ENCODE measurements at regions not wholly inside any gene's neighbourhood (a gene's known extent, or its start where the extent isn't known, plus 50 kb on each side); places are given as distances from the start of the nearest gene placed in this dataset.

GRCh38 chr4:152159773-152160172 lies 376.1 kb downstream of the FBXW7 start:
- DNase-seq (ENCODE audit: low spot score), result no peak

DNA sequence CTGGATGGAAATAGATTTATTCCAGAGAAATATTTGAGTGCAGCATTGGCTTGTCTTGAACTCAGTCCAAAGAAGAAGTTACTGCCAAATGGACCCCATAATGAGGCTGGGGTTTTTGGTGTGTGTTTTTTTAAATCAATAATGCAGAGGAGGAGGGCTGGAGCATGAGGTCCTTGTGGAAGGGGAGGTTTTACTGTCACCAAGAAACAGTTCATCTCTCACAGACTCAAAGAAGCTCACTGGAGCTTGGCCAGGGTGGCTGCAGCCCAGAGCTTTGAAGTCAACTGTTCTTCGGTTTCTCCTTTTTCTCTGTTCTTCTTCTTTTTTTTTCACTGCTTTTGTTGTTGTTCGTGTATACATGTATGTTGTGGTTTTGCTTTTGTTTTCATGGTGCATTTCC lies 377.7 kb downstream of the FBXW7 start:
- DNase-seq (ENCODE audit: low spot score), result no peak

GRCh38 chr4:152157629-152158028 lies 378.3 kb downstream of the FBXW7 start:
- DNase-seq (ENCODE audit: low spot score), result no peak

- DNase-seq (ENCODE audit: low spot score), result no peak
Observed at GRCh38 chr4:152156442-152156841, 379.4 kb downstream of the FBXW7 start.

DNA sequence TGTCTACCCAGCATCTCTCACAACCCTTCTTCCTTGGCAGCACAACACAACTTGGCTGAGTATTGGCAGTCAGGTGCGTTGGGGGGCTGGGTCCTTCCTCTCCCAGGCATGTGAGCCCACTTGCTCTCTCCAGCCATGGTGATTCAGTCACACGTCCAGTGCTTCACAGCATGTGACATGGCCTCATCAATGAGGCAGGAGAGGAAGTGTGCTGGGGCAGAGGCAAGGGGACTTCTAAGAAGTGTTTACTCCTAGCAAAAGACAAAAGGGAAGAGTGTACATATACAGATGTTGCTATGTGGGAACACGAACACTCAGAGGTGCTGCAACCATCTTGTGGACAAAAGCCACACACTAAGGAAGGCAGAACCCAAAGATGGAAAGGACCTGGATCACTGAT lies 380.8 kb downstream of the FBXW7 start:
- DNase-seq (ENCODE audit: low spot score), result no peak

DNA sequence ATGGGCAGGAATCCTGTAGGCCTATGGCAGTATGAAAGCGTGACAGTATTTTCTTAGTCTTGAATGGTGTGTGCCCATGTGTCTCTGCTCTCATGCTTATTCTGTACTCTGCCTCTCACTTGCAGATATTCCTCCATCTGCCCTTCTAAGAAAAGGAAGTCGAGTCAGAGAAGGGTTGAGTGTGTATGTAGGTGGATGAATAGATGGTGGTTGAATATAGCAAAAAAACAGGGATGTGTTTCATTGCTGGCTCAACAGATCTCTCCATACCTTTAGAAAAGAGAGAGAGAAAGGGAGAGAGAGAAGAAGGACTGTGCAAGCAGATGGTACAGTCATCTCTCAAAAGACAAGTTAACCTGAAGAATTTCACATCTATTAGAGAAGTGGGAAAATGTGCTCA lies 381.5 kb downstream of the FBXW7 start:
- no peak for DNase-seq (ENCODE audit: low spot score)

DNA sequence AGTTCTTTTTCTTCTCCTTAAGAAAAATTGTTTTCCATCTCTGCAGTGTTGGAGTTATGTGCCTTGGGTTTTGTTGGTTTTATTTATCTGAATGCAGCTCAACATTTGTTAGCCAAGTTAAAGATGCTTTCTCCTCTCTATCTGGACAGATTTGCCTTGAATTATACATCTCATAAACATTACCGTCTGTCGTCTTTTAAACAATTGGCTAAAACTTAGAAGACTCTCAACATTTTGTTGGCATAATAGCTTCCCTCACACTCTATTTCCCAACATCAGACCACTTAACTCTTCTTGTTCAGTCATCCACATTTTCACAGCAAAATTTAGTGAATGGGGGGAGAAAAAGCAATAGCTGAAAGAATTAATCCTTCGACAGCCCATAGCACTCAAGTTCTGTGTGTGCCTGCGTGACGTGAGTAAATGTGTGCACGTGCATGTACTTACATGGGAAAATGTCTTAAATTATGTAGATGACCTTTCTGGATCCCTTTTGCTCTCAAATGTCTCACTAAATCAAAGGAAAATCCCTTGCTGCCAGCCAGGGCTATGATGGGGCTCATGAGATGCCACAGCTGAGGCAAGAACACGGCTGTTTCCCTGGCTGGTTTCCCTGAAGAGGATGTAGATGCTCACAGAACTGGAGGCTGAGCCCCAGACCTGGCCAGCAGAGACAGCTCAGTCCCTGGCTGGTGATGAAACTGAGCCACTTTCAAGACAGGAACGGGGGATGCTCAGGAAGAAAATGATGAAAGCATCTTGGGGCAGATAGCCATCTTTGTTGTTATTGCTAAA lies 382.2 kb downstream of the FBXW7 start:
- DNase-seq (ENCODE audit: low spot score), result no peak

GRCh38 chr4:152150214-152150613 lies 385.7 kb downstream of the FBXW7 start:
- DNase-seq (ENCODE audit: low spot score), result no peak

GRCh38 chr4:152149745-152150144 lies 386.1 kb downstream of the FBXW7 start:
- DNase-seq (ENCODE audit: low spot score), result no peak

DNA sequence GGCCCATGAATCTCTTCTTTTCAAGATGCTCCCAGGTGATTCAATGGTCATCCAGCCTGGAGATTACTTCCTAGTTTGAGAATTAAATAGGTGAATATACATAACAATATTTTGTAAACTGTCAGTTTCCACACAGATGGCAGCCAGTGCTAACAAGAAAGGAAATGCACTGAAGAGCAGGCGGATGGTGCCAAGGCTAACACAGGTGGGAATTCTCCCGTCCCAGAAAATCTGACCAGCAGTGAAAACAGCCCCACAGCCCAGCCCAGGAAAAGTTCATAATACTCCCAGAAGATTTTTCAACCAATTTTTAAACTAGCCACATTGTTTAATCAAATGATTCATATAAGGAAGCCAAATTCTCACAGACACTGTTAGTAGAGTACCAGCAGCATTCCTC lies 387.2 kb upstream of the GATB start:
- DNase-seq (ENCODE audit: low spot score), result no peak

DNA sequence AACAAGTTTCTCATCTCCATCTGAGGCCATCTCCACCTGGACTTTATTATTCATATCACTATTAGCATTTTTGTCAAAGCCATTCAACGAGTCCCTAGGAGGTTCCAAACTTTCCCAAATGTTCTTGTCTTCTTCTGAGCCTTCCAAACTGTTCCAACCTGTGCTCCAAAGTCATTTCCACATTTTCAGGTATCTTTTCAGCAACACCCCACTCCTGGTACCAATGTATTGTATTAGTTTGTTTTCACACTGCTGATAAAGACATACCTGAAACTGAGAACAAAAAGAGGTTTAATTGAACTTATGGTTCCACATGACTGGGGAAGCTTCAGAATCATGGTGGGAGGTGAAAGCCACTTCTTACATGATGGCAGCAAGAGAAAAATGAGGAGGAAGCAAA lies 385.4 kb upstream of the GATB start:
- no peak for DNase-seq (ENCODE audit: low spot score)

- DNase-seq (ENCODE audit: low spot score), result no peak
Observed at GRCh38 chr4:152143806-152144205, 383.0 kb upstream of the GATB start.

DNA sequence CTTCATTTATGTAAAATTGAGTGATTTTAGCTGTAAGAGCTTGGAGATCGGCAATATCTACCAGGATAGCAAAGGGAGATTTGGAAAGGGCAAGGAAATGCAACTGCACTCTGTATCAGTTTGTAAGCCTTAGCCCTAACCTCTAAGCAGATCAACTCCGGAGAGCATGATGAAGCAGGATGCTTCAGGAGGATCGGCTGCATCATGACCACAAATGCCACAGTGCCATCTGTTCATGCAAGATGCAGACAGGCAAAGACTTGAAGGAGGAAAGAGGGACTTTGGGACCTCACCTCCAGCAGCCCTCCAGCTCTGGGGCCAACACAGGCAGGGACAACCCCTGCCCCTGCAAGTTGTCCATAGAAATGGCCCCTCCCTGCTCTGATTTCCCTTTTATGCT lies 377.6 kb upstream of the GATB start:
- no peak for DNase-seq (ENCODE audit: low spot score)

GRCh38 chr4:152132776-152133175 lies 372.0 kb upstream of the GATB start:
- DNase-seq (ENCODE audit: low spot score), result no peak

GRCh38 chr4:152128356-152128755 lies 367.5 kb upstream of the GATB start:
- DNase-seq (ENCODE audit: low spot score), result no peak

- DNase-seq (ENCODE audit: low spot score), result no peak
Observed at GRCh38 chr4:152126238-152126637, 365.4 kb upstream of the GATB start.

GRCh38 chr4:152118819-152119553 lies 358.2 kb upstream of the GATB start:
- no peak for DNase-seq (ENCODE audit: low spot score)

DNA sequence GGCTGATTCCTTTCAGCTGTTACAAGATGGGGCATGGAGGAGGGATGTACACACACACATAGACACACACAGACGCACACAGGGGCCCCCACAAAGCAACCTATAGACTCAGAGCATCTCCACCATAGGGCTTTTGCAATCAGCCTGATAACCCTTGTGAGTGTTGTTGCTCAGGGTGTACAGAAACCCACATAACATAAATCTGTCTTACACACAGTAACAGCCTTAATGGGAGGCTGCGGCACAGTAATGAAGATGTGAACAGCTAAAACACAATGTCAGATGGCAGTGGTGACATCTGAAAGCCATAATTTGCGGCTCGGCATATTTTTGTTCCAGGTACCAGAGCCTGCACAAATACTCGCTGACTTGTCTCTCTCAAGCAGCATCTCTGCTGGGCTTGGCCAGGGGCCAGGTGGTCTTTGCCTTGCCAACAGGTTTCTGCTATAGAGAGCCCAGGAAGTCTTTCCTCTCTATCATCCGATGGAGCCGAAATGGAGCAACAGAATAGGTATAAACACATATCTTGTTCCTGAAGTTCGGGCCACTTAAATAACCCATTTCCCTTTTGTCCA lies 357.2 kb upstream of the GATB start:
- DNase-seq (ENCODE audit: low spot score), result no peak

DNA sequence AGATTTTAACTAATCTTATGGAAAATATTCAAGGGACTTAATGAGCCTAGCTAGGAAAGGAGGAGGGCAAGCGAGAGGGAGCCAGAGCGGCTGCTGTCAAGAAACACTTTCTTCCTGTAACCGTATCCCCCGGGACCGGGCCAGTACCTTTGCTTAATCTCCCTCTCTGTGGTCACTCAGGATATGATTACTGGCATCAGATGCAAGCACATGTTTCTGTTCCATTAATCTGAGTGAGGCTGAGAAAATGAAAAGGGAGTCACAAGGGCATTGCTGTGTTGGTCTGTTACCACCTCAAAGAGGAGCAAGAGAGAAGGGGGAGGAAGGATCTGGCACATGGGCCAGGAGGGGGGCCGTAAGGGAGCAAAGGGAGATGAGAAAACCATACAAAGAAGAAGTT lies 356.7 kb upstream of the GATB start:
- no peak for DNase-seq (ENCODE audit: low spot score)

- DNase-seq (ENCODE audit: low spot score), result no peak
Observed at GRCh38 chr4:152117054-152117453, 356.2 kb upstream of the GATB start.

- DNase-seq (ENCODE audit: low spot score), result no peak
Observed at GRCh38 chr4:152115794-152116193, 355.0 kb upstream of the GATB start.

GRCh38 chr4:152115118-152115517 lies 354.3 kb upstream of the GATB start:
- DNase-seq (ENCODE audit: low spot score), result no peak

GRCh38 chr4:152114562-152114961 lies 353.8 kb upstream of the GATB start:
- DNase-seq (ENCODE audit: low spot score), result no peak

All from HuH-7.5 (cell line).